GM23248 (cell line): ENCODE measurements at regions not wholly inside any gene's neighbourhood (a gene's known extent, or its start where the extent isn't known, plus 50 kb on each side); places are given as distances from the start of the nearest gene placed in this dataset.

ENCODE experiments used
- DNase-seq: peaks from one replicate; pipeline ENCODE4 v3.0.0-alpha.2; 2015
- H2AFZ ChIP-seq: fragments of 200-600 bp; sonication (generic); 2 replicates; pipeline ENCODE4 v1.6.1; 2016; ENCODE audit warnings: antibody characterized with exemption
- H3F3A ChIP-seq: fragments of 200-600 bp; sonication (generic); 2 replicates; pipeline ENCODE4 v1.6.1; 2016; ENCODE audit warnings: mild to moderate bottlenecking, antibody characterized with exemption, mixed run types; ENCODE audit not compliant: insufficient read depth
- H3K27ac ChIP-seq: fragments of 200-600 bp; sonication (generic); 2 replicates; pipeline ENCODE4 v1.5.1; 2016; ENCODE audit warnings: mild to moderate bottlenecking
- H3K27me3 ChIP-seq: fragments of 200-600 bp; sonication (generic); replicated peaks from 2 replicates; pipeline ENCODE4 v1.6.1; 2016; ENCODE audit warnings: mild to moderate bottlenecking; ENCODE audit not compliant: insufficient read depth
- H3K36me3 ChIP-seq: fragments of 200-600 bp; sonication (generic); 2 replicates; pipeline ENCODE4 v1.6.1; 2016; ENCODE audit warnings: low read depth, mild to moderate bottlenecking
- H3K4me1 ChIP-seq: fragments of 200-600 bp; sonication (generic); 2 replicates; pipeline ENCODE4 v1.6.1; 2016; ENCODE audit warnings: mild to moderate bottlenecking; ENCODE audit not compliant: insufficient read depth
- H3K4me2 ChIP-seq: fragments of 200-600 bp; sonication (generic); one replicate; pipeline ENCODE4 v1.6.1; 2016; ENCODE audit warnings: mild to moderate bottlenecking; ENCODE audit not compliant: unreplicated experiment
- H3K4me3 ChIP-seq: fragments of 200-600 bp; sonication (generic); 2 replicates; pipeline ENCODE4 v1.5.1; 2016; ENCODE audit warnings: mild to moderate bottlenecking
- H3K79me2 ChIP-seq: fragments of 200-600 bp; sonication (generic); 2 replicates; pipeline ENCODE4 v1.6.1; 2016; ENCODE audit warnings: mild to moderate bottlenecking; ENCODE audit not compliant: insufficient read depth
- H3K9ac ChIP-seq: fragments of 200-600 bp; sonication (generic); 2 replicates; pipeline ENCODE4 v1.6.1; 2016; ENCODE audit warnings: mild to moderate bottlenecking
- H3K9me2 ChIP-seq: fragments of 200-600 bp; sonication (generic); 2 replicates; pipeline ENCODE4 v1.6.1; 2016; ENCODE audit warnings: mixed run types, mild to moderate bottlenecking, moderate library complexity; ENCODE audit not compliant: insufficient read depth
- H3K9me3 ChIP-seq: fragments of 200-600 bp; sonication (generic); one replicate; pipeline ENCODE4 v1.6.1; 2017; ENCODE audit warnings: low read depth
- H4K20me1 ChIP-seq: fragments of 200-600 bp; sonication (generic); 2 replicates; pipeline ENCODE4 v1.6.0; 2016; ENCODE audit not compliant: insufficient read depth
- EZH2 ChIP-seq: fragments of 200-600 bp; sonication (generic); IDR thresholded peaks from 2 replicates; pipeline ENCODE4 v1.6.1; 2018; ENCODE audit warnings: antibody characterized with exemption, mild to moderate bottlenecking; ENCODE audit not compliant: insufficient read depth, poor library complexity, severe bottlenecking
- EZH2phosphoT487 ChIP-seq: fragments of 200-600 bp; sonication (generic); IDR thresholded peaks from 2 replicates; pipeline ENCODE4 v1.6.1; 2018; ENCODE audit warnings: antibody characterized with exemption, moderate library complexity, mild to moderate bottlenecking, low read depth; ENCODE audit not compliant: insufficient read depth
- WGBS, 2 experiments: methylation state at CpG; one replicate each; pipeline ENCODE4 v1.1.6; 2015 to 2017; ENCODE audit warnings: low lambda C conversion rate in 2 of 2, low coverage in 1 of 2; ENCODE audit errors: missing lambda C conversion rate in 2 of 2; 5-methylcytosine and 5-hydroxymethylcytosine counted together
- in situ Hi-C: fragments of 300-500 bp; cut with MboI; formaldehyde crosslinking; loops from 2 replicates; pipeline ENCODE4 v1.15.0; 2020

- H3F3A ChIP-seq = no peaks in the 10 kb centered on the region
Observed at GRCh38 chr22:20646415-20646814, 127.5 kb upstream of the SERPIND1 start.

GRCh38 chr22:20646906-20647305 is 127.0 kb upstream of the SERPIND1 start:
- Histone ChIP-seq H3K4me2 (no peak overlapping the region), H2AFZ (no peak overlapping the region), H3K4me3 (no peak overlapping the region), H3K27me3 (peaks cover 16% of the 10 kb centered on the region; the same call in 1 of the 2 replicates), H3K36me3 (no peaks in the 10 kb centered on the region), H3K9me3 (no peaks in the 10 kb centered on the region), H3K27ac (no peak overlapping the region), H3F3A (no peaks in the 10 kb centered on the region), H3K9me2 (no peaks in the 10 kb centered on the region), H3K4me1 (no peaks in the 10 kb centered on the region), H3K79me2 (no peaks in the 10 kb centered on the region), H4K20me1 (no peaks in the 10 kb centered on the region), H3K9ac (no peak overlapping the region)
- WGBS, 2 experiments = 54 to 60% methylated on average over 3 of the region's 3 CpGs
- no peak for TF ChIP-seq EZH2
- TF ChIP-seq EZH2phosphoT487 = no peak
- in situ Hi-C loops = no loop called here
- no peak for DNase-seq

More at GRCh38 chr22:20646415-20646814, 127.5 kb upstream of the SERPIND1 start:
- no peak overlapping the region for H3K27ac ChIP-seq
- no peak overlapping the region for H2AFZ ChIP-seq
- H3K9me3 ChIP-seq = no peaks in the 10 kb centered on the region
- H3K4me1 ChIP-seq = no peaks in the 10 kb centered on the region
- TF ChIP-seq EZH2 (no peak), EZH2phosphoT487 (no peak)
- 61% methylated on average over 4 of the region's 4 CpGs for WGBS, 2 experiments
- H3K4me3 ChIP-seq = no peak overlapping the region
- no peaks in the 10 kb centered on the region for H3K79me2 ChIP-seq
- H3K27me3 ChIP-seq = peaks cover 18% of the 10 kb centered on the region; the same call in 1 of the 2 replicates
- no peak overlapping the region for H3K4me2 ChIP-seq
- no peak overlapping the region for H3K9ac ChIP-seq
- DNase-seq = no peak
- no peaks in the 10 kb centered on the region for H3K9me2 ChIP-seq
- in situ Hi-C loops = no loop called here
- no peaks in the 10 kb centered on the region for H3K36me3 ChIP-seq
- no peaks in the 10 kb centered on the region for H4K20me1 ChIP-seq

DNA sequence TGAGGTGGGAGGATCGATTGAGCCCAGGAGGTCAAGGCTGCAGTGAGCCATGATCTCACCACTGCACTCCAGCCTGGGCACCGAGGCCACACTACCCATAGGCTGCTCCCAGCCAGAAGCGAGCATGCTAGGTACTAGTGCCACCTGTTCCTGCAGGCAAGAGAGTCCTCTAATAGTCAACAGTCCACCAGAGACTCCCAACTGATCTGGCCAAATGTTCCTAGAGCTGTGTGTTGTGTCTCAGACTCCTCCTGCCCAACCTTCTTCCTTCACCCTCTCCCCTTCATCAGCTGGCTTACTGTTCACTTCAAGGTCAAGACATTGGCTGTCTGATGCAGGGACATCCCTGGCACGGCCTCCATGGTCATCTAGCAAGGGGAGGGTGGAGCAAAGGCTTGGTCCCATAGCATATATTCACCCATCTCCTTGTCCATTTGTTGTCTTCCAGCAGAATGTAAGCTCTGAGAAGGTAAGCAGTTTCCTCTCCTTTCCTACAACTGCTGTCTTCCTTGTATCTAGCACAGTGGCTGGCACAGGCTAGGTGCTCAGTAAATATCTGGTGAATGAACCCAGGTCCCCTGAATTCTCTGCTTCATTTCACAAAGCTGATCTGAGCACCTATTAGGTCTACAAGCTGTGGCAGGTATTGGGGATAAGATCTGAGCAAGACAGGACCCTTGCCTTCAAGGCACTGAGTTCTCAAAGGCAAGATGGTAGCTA is 126.2 kb upstream of the SERPIND1 start:
- Histone ChIP-seq H3K9me3 (no peaks in the 10 kb centered on the region), H3K9ac (no peak overlapping the region), H3K79me2 (no peaks in the 10 kb centered on the region), H3K4me1 (no peaks in the 10 kb centered on the region), H3K27ac (no peak overlapping the region), H2AFZ (no peak overlapping the region), H3K4me3 (no peak overlapping the region), H3K9me2 (no peaks in the 10 kb centered on the region), H3F3A (no peaks in the 10 kb centered on the region), H3K36me3 (no peaks in the 10 kb centered on the region), H3K4me2 (no peak overlapping the region), H3K27me3 (peaks cover 8% of the 10 kb centered on the region; the same call in 1 of the 2 replicates), H4K20me1 (no peaks in the 10 kb centered on the region)
- DNase-seq = no peak
- in situ Hi-C loops = no loop called here
- TF ChIP-seq EZH2 (no peak), EZH2phosphoT487 (no peak)
- 25 to 28% methylated on average over 4 of the region's 4 CpGs for WGBS, 2 experiments

DNA sequence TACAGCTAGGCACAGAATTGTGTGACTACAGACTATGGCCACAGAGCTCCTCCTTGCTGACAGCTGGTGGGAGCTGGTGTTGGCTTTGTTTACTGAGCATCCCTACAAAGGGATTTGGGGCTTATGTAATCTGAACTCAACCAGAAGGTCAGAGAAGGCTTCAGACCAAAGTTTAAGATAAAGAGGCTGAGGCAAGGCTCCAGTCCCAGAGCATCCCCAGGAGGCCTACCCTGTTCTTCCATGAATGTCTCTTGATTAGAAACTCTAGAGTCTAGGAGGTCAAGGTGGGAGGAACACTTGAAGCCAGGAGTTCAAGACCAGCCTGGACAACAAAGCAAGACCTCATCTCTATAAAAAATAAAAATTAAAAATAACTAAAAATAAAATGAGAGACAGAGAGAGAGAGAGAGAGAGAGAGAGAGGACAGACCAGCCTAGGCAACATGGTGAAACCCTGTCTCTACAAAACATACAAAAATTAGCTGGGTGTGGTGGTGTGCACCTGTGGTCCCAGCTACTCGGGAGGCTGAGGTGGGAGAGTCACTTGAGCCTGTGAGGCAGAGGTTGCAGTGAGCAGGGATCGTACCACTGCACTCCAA is 125.5 kb upstream of the SERPIND1 start:
- Histone ChIP-seq H3K79me2 (no peaks in the 10 kb centered on the region), H3K27ac (no peak overlapping the region), H2AFZ (no peak overlapping the region), H3K4me3 (no peak overlapping the region), H3K9me2 (no peaks in the 10 kb centered on the region), H3K27me3 (0 out of 2 replicates have a peak, but pooled peaks cover 3% of the 10 kb centered on the region), H3K4me1 (no peaks in the 10 kb centered on the region), H4K20me1 (no peaks in the 10 kb centered on the region), H3K9me3 (no peaks in the 10 kb centered on the region), H3K9ac (no peak overlapping the region), H3F3A (no peaks in the 10 kb centered on the region), H3K36me3 (no peaks in the 10 kb centered on the region), H3K4me2 (no peak overlapping the region)
- in situ Hi-C loops = no loop called here
- DNase-seq = no peak
- WGBS, 2 experiments = 14 to 26% methylated on average over 2 of the region's 2 CpGs
- no peak for TF ChIP-seq EZH2phosphoT487
- TF ChIP-seq EZH2 = no peak
